Stimulated activated CD8-positive, alpha-beta memory T cell treated with anti-CD3 and anti-CD28 coated beads, Interleukin-7, amount 100 ng/mL, for 48 hours (primary cell): ENCODE measurements at regions not wholly inside any gene's neighbourhood (a gene's known extent, or its start where the extent isn't known, plus 50 kb on each side); places are given as distances from the start of the nearest gene placed in this dataset.

Source experiments
- DNase-seq, 2 donors: peaks; one replicate each; pipeline ENCODE4 v3.0.0-alpha.2; 2020; ENCODE audit warnings: low read depth in 1 of 2; ENCODE audit errors: extremely low read depth in 1 of 2

DNA sequence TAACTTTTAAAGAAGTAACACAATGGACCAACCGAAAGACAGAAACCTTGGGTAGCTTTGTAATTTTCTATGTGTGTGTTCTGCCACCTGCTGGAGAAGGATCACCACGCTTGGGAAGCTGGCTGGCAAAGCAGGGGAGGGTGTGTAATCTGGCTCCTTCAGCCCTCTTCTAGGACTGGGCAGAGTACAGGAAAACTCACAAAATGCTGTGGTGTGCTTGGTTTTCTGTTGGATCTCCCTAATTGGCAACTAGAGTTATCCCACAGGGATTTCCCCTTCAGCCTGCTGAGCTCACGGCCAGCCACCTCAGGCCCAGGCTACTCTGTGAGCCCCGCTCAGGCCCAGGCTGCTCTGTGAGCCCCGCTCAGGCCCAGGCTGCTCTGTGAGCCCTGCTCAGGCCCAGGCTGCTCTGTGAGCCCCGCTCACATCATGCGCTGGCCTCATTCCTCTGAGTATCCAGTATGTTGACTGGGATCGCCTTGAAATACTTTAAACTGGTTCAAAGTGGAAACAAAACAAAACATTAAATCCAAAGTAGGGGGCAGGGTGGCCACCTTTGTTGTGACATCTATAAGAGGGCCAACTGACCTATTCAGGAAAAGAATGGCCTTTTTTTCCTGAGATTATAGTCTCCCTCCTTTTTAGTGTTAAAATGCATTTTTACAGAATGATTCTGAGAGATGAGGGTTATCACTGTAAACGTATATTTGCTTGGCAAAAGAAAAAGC, 52.0 kb upstream of the RNU6-8 start:
- DNase-seq: peak in 1 of 2 donors; percentile 32

DNA sequence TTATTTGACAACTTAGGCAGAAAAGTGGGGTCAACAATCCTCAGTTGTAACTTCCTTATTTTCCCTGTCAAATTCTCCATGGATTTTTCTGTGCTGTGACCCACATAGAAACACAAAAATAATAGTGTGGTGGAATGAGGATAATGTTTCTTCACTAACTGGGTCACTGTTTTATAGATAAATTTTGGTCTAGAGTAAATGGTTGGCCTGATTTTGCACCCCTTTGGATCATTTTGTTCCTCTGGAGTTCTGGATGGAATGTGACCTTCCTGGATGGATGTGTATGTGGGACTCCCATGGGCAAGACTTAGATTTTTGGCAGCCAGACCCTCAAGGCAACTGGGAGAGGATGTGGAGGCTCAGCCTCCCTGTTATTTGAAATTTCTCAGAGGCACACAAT, 52.7 kb upstream of the RNU6-8 start:
- DNase-seq: no peak

DNA sequence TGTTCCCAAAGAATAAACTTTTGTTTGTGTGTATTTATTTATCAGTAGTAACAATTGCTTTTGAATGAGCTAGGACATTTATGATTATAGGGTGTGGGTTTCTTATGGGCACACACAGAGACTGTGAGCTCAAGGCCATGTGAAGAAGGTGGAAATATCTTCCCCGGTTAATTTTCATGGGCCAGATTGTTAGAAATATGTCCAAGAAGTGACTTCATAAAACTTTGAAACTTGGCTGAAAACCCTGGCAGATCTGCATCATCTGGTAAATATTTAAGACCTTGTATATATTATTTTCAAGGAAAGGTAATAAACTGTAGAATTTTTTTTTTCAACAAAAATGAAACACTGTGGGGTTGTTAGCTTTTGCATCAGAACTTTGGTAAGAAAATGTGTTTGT, 53.5 kb upstream of the RNU6-8 start:
- DNase-seq: no peak

DNA sequence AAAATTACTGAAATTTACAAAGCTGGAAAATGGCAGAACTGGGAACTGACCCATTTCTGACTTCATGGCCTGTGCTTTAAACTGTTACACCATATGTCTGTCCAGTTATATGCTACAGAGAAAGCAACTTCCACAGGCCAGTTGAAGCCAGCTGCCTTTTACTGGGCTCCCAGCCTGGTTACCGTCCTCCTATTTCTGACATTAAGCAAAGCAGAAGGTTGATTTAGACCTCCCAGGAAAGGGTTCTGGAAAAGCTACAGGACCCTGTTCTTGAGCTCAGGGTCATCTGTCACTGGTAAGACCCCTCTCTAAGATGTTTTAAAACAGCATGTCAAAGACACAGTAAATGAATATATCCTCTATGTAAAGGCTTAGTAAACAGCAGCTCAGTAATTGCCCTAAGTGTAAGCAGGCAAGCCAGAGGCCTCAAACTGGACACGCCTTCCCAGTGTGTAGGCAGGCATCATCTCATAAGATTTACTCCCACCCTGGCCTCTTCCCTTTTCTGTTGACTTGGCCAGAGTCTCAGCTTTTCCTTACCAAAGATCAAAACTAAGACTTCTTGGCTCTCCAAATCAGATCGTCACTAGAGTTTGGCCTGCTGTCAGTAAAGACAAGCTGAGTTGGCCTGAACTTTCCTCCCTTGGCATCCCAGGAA, 55.4 kb upstream of the RNU6-8 start:
- DNase-seq: no peak

DNA sequence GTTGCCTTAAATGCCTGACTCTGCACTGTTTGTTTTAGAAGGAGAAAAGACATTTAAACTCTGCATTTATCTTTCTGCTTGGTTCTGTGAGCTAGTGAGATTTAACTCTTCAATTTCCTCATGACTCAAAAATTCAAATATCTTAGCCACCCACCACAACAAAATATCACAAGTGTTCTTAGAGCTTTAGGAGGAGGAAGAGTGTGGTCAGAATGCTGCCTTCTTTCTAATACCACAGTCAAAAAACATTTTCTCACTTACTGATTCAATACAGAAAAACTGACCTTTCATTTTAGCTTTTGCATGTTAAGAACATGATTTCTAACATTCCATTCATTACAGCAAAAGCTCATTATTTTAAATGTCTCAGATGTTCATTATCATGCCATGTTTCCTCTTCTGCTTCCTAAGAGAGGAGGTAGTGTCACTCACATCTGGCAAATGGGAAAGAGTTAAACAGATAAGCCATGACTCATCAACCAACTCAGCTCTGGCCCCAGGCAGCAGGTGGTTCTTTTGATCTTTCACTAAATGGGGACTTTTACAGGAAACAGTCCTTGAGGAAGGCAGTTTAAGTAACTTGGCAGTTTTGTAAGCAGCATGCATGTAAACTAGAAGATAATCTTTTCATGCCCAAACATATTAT, 56.4 kb upstream of the RNU6-8 start:
- DNase-seq: no peak

DNA sequence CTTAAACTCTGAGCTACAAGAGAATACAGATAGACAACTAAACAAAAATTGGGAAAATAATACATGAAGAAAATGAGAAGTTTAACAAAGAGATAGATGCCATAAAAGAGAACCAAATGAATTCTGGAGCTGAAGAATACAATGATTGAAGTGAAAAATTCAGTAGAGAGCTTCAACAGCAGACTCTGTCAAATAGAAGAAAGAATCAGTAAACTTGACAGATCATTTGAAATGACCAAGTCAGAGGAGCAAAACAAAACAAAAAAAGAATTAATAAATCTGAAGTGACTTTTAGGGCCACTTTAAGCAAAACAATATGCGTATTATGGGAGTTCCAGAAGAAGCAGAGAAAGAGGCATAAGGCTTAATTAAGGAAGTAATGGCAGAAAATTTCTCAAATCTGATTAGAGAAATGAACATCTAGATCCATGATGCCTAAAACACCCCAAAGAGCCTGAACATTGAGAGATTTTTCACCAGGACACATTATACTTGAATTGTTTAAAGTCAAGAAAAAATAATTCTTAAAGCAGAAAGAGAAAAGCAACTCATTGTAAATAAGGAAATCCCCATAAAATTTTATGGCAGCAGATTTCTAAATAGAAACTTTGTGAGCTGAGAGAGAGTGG, 61.0 kb upstream of the RNU6-8 start:
- no peak for DNase-seq

DNA sequence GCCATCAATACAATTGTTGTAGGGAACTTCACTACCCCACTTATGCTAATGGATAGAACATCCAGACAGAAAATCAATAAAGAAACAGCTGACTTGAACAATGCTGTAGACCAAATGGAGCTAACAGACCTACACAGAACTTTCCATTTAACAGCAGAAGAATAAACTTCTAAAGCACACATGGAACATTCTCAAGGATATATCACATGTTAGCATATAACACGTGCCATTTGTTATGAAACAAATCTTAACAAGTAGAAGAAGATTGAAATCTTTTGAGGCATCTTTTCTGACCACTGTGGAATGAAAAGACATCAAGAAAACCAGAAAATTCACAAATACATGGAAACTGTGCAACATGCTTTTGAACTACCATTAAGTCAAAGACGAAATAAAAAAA, 62.5 kb upstream of the RNU6-8 start:
- no peak for DNase-seq

DNA sequence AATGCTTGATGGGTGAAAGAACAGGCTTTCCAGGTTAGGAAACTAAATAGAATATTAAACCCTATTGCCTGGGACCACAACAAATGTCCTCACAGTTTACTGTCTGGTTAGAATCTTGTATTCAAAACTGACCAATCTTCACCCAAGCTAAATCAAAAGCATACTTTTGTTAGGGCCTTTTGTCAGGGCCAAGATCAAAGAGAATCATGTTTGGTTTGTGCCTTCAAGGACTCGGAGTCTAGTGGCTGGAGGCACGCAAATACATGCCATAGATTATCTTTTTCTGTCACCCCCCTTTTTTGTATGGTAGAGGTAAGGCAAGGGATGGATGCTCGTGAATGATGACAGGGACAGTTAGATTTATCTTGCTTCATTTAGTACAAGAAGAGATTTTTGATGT, 51.1 kb upstream of the AKAP6 start:
- no peak for DNase-seq
